BE2C (cell line): ENCODE measurements at regions not wholly inside any gene's neighbourhood (a gene's known extent, or its start where the extent isn't known, plus 50 kb on each side); places are given as distances from the start of the nearest gene placed in this dataset.

Experiments used
- DNase-seq: peaks from one replicate; pipeline ENCODE4 v3.0.0-alpha.2; 2020
- H3K27me3 ChIP-seq: fragments of 250-450 bp; sonication (Bioruptor Pico); 2 replicates; pipeline ENCODE4 v1.5.1; 2020; ENCODE audit warnings: mild to moderate bottlenecking
- H3K36me3 ChIP-seq: fragments of 250-450 bp; sonication (Bioruptor Pico); 2 replicates; pipeline ENCODE4 v1.5.1; 2020; ENCODE audit warnings: mild to moderate bottlenecking
- H3K4me1 ChIP-seq: fragments of 250-450 bp; sonication (Bioruptor Pico); 2 replicates; pipeline ENCODE4 v1.5.1; 2020
- H3K4me3 ChIP-seq: 2 replicates; pipeline ENCODE4 v1.5.1; 2011; ENCODE audit warnings: low read depth, low read length
- H3K9me3 ChIP-seq: fragments of 250-450 bp; sonication (Bioruptor Pico); 2 replicates; pipeline ENCODE4 v1.5.1; 2020
- CTCF ChIP-seq: IDR thresholded peaks from 2 replicates; pipeline ENCODE4 v1.5.1; 2012; ENCODE audit warnings: mild to moderate bottlenecking, low read depth, low read length

- Histone ChIP-seq H3K4me1 (no peaks in the 10 kb centered on the region), H3K27me3 (no peaks in the 10 kb centered on the region), H3K9me3 (no peaks in the 10 kb centered on the region), H3K4me3 (no peak overlapping the region), H3K36me3 (no peaks in the 10 kb centered on the region)
- no peak for TF ChIP-seq CTCF
- DNase-seq: no peak
Measured at GRCh38 chr7:88522771-88523293, 216.1 kb upstream of the STEAP4 start.

DNA sequence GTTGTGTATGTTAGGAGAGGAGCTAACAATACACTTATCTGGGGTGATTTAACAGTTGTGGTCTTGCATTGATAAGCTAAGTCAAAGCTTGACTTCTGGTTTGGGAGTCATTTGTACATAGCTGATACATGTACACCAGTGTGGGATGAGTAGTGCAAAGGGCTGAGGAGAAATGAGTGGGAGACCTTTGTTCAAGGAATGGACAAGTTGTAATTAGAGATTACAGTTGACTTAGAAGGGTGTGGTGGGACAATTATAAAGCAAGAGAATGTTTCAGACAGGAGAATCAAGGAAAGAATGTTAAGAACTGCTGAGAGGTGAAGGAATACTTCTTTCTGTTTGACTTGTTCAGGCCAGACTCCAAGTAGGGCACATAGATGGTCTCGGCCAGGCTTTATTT, 209.7 kb upstream of the STEAP4 start:
- no peak for DNase-seq

GRCh38 chr7:88515301-88515700, 208.6 kb upstream of the STEAP4 start:
- no peaks in the 10 kb centered on the region for H3K9me3 ChIP-seq
- H3K27me3 ChIP-seq: no peaks in the 10 kb centered on the region
- DNase-seq: no peak
- no peaks in the 10 kb centered on the region for H3K36me3 ChIP-seq
- no peak overlapping the region for H3K4me3 ChIP-seq
- no peak for TF ChIP-seq CTCF
- H3K4me1 ChIP-seq: no peaks in the 10 kb centered on the region

More for the DNA sequence above, 209.7 kb upstream of the STEAP4 start:
- no peaks in the 10 kb centered on the region for H3K4me1 ChIP-seq
- H3K27me3 ChIP-seq: no peaks in the 10 kb centered on the region
- TF ChIP-seq CTCF: no peak
- no peaks in the 10 kb centered on the region for H3K36me3 ChIP-seq
- H3K4me3 ChIP-seq: no peak overlapping the region
- H3K9me3 ChIP-seq: no peaks in the 10 kb centered on the region

DNA sequence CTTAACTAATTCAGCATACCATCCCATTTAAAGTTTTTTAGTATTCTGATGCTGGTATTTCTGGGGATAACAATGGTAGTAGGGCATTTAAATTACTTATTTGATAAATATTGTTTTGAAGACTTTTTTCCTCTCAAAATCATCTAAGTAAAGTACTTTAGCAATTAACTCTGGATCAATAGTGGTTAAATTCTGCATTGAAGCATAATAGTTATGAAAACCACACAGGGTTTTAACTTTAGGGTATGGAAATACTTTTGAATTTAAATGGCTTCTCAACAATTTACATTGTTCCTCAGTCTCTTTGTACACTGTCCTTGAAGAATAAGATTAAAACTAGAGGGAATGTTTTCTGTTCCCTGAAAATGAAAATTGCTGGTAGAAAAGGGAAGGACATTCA, 202.6 kb upstream of the STEAP4 start:
- TF ChIP-seq CTCF: no peak
- no peaks in the 10 kb centered on the region for H3K36me3 ChIP-seq
- H3K4me1 ChIP-seq: no peaks in the 10 kb centered on the region
- H3K4me3 ChIP-seq: no peak overlapping the region
- no peaks in the 10 kb centered on the region for H3K27me3 ChIP-seq
- no peak for DNase-seq
- no peaks in the 10 kb centered on the region for H3K9me3 ChIP-seq

DNA sequence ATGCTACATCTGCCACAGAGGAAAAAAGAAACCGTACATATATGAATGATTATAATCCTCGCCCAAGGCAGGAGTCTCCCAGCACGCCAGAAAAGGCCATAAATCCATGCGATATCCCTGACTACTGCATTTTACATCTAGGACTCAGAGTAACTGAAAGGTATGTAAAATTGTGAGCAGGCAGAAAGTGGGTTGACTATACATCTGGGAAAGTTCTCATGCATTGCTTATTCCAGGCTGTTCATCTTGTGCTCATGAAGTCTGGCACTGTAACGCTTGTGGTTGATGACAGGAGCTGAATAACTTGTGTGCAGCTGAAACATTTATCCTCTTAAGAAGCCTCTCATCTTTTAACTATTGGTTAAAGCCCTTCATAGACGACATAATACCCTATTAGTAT, 193.4 kb upstream of the STEAP4 start:
- no peak for TF ChIP-seq CTCF
- no peaks in the 10 kb centered on the region for H3K27me3 ChIP-seq
- H3K4me1 ChIP-seq: no peaks in the 10 kb centered on the region
- no peak overlapping the region for H3K4me3 ChIP-seq
- no peaks in the 10 kb centered on the region for H3K36me3 ChIP-seq
- H3K9me3 ChIP-seq: no peaks in the 10 kb centered on the region
- DNase-seq: no peak

- Histone ChIP-seq H3K4me3 (no peak overlapping the region), H3K9me3 (no peaks in the 10 kb centered on the region), H3K27me3 (no peaks in the 10 kb centered on the region), H3K4me1 (no peaks in the 10 kb centered on the region), H3K36me3 (no peaks in the 10 kb centered on the region)
- no peak for TF ChIP-seq CTCF
- DNase-seq: no peak
Measured at GRCh38 chr7:88495881-88496725, 189.4 kb upstream of the STEAP4 start.
